HUES6 (cell line): ENCODE measurements at regions not wholly inside any gene's neighbourhood (a gene's known extent, or its start where the extent isn't known, plus 50 kb on each side); places are given as distances from the start of the nearest gene placed in this dataset.

Experiments
- H3K27ac ChIP-seq: 2 replicates; pipeline ENCODE4 v1.7.0; 2013; ENCODE audit warnings: low read depth, mild to moderate bottlenecking, low read length, inconsistent platforms
- H3K27me3 ChIP-seq: 2 replicates; pipeline ENCODE4 v1.6.1; 2013; ENCODE audit warnings: low read length; ENCODE audit not compliant: control insufficient read depth, insufficient read depth
- H3K36me3 ChIP-seq: 2 replicates; pipeline ENCODE4 v1.6.1; 2013; ENCODE audit warnings: low read length; ENCODE audit not compliant: control insufficient read depth, insufficient read depth
- H3K4me1 ChIP-seq: 2 replicates; pipeline ENCODE4 v1.6.1; 2013; ENCODE audit warnings: low read length; ENCODE audit not compliant: control insufficient read depth, insufficient read depth
- H3K4me3 ChIP-seq: 2 replicates; pipeline ENCODE4 v1.5.1; 2013; ENCODE audit warnings: low read depth, low read length
- H3K9ac ChIP-seq: one replicate; pipeline ENCODE4 v1.6.1; 2013; ENCODE audit warnings: mild to moderate bottlenecking, low read length
- H3K9me3 ChIP-seq: 2 replicates; pipeline ENCODE4 v1.6.1; 2013; ENCODE audit warnings: low read depth, low read length; ENCODE audit not compliant: control insufficient read depth, insufficient read depth

DNA sequence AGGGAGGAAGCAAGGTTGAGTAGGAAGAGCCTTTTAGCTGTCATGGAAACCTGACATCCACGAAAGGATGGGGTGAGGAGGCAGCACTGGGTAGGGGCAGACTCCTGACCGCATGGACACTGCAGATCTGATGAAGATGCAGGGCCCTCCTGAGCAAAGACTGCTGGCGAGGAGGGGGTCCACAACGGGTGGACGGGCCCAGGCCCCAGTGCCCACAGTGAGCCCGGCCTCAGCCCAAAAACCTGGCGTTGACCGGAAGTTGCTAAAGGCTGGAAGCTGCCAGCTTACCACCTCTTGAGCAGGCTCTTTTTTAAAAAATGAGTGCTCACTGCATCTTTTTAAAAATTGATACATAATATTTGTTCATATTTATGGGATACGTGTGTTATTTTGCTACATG, 247.3 kb downstream of the SH3BP4 start:
- H3K27ac ChIP-seq, result no peak overlapping the region
- no peaks in the 10 kb centered on the region; the same call in 1 of the 2 replicates for H3K27me3 ChIP-seq
- no peaks in the 10 kb centered on the region for H3K4me1 ChIP-seq
- H3K4me3 ChIP-seq, result no peak overlapping the region
- H3K36me3 ChIP-seq, result no peaks in the 10 kb centered on the region
- H3K9me3 ChIP-seq, result peaks cover 3% of the 10 kb centered on the region; the same call in 1 of the 2 replicates
- no peak overlapping the region for H3K9ac ChIP-seq

DNA sequence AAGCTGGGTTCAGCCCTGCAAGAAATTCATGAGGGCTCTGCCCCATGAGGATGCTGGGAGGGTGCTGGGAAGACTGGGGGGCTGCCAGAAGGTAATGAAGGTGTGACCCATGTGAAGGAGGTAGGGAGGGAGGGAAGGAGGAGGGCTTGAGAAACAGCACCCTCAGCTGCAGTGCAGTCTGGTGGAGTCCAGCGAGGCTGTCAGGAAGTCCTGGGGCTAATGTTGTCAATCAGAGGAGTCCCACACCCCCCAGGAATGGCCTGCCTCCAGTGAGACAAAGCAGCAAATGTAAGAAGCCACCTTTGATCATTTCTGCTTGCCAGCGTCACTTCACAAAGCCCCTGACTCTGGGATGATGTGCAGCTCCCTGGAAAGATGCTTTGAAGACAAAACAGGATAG, 248.4 kb downstream of the SH3BP4 start:
- no peak overlapping the region for H3K4me3 ChIP-seq
- H3K27me3 ChIP-seq, result no peaks in the 10 kb centered on the region; the same call in 1 of the 2 replicates
- H3K9ac ChIP-seq, result no peak overlapping the region
- no peaks in the 10 kb centered on the region for H3K36me3 ChIP-seq
- no peak overlapping the region for H3K27ac ChIP-seq
- H3K4me1 ChIP-seq, result no peaks in the 10 kb centered on the region
- H3K9me3 ChIP-seq, result peaks cover 5% of the 10 kb centered on the region; the same call in 1 of the 2 replicates

DNA sequence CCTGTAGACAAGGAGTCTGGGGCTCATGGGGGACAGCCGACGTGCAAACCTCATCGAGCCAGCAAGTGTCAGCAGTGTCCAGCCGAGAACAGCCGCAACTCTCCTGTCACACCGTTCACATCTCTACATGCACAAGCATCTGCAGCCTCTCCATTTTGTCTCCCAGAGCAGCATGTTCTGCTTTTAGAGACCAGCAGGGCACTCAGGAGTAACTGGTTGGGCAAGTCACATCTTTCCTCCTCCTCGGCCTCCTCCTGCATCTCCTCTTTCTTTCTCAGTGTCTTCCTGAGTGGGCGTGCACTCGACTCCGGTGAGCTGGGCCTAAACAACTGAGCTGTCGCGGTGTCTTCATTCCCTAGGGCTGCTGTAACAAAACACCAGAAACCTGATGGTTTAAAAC, 249.9 kb downstream of the SH3BP4 start:
- H3K27me3 ChIP-seq, result peaks cover 9% of the 10 kb centered on the region; the same call in 1 of the 2 replicates
- H3K4me3 ChIP-seq, result no peak overlapping the region
- no peak overlapping the region for H3K9ac ChIP-seq
- peaks cover 5% of the 10 kb centered on the region; the same call in 1 of the 2 replicates for H3K9me3 ChIP-seq
- H3K36me3 ChIP-seq, result no peaks in the 10 kb centered on the region
- peaks cover 6% of the 10 kb centered on the region for H3K4me1 ChIP-seq
- H3K27ac ChIP-seq, result no peak overlapping the region

DNA sequence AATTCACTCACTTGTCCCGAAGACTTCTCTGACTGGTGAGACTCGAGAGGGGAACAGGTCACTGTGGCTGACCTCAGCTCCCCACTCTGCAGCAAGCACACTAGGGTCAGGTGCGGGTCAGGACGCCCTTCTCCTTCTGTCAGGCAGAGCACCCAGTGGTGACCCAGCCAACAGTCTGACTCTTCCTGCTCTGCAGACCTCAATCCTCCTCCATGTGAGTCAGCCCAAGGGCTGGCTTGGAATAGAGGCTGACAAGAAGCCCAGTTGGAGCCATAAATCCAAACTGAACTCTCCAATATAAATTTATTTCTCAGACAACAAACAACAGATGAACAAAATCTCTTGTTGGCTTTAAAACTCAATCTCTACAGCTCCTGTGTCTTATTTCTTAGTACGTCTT, 253.1 kb downstream of the SH3BP4 start:
- H3K4me3 ChIP-seq, result no peak overlapping the region
- H3K4me1 ChIP-seq, result peaks cover 11% of the 10 kb centered on the region
- H3K36me3 ChIP-seq, result no peaks in the 10 kb centered on the region
- H3K9me3 ChIP-seq, result peaks cover 6% of the 10 kb centered on the region; the same call in 1 of the 2 replicates
- no peak overlapping the region for H3K9ac ChIP-seq
- no peak overlapping the region for H3K27ac ChIP-seq
- H3K27me3 ChIP-seq, result peaks cover 10% of the 10 kb centered on the region; the same call in 1 of the 2 replicates

DNA sequence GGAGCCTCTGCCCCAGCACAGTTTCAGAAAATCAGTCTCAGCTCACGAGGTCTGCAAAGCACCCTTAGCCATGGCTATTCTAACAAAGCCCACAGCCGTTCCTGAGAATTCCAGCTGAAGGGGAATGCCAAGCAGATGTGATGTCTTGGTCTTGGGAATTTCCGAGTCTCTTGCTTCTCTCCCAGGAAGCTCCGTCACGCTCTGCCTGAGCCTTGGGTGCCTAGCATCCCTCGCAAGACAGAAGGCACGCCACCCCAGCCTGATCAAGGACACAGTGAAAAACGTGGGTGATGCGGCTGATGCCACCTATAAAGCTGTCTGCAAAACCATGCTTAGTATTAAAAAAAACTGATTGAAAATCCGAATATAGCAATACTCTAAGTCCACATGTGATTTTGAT, 254.6 kb downstream of the SH3BP4 start:
- Histone ChIP-seq H3K9me3 (peaks cover 8% of the 10 kb centered on the region; the same call in 1 of the 2 replicates), H3K27ac (no peak overlapping the region), H3K9ac (no peak overlapping the region), H3K4me1 (peaks cover 11% of the 10 kb centered on the region), H3K4me3 (no peak overlapping the region), H3K36me3 (no peaks in the 10 kb centered on the region), H3K27me3 (peaks cover 10% of the 10 kb centered on the region; the same call in 1 of the 2 replicates)

DNA sequence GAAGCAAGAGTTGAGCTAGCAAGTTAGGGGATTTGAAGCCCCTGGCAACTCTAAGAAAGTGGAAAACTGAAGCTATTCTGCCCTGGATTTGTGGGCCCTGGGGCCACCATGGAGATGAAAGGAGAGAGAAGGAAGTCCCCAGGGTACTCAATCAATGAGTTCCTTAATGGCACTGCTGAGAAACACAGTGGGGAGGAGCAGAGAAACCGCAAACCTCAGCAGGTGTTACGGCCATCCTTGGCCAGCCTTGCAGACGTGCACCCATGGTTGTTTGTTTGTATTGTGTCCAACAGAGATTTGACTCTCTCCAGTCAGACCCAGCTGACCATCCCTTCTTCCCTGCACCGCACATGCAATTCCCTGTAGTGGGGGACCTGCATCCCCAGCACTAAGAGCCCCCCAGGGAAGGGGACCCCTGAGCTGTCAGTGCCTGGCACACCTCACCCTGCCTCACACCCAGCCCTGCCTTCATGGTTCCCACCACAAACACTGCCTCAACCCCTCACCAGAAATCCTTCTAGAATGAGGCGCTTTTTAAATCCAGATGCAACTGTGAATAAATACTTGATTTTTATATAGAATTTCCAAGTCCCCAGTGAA, 255.3 kb downstream of the SH3BP4 start:
- H3K9me3 ChIP-seq, result peaks cover 8% of the 10 kb centered on the region; the same call in 1 of the 2 replicates
- no peak overlapping the region for H3K27ac ChIP-seq
- peaks cover 15% of the 10 kb centered on the region for H3K4me1 ChIP-seq
- no peak overlapping the region for H3K9ac ChIP-seq
- H3K4me3 ChIP-seq, result no peak overlapping the region
- H3K36me3 ChIP-seq, result no peaks in the 10 kb centered on the region
- peaks cover 10% of the 10 kb centered on the region; the same call in 1 of the 2 replicates for H3K27me3 ChIP-seq

DNA sequence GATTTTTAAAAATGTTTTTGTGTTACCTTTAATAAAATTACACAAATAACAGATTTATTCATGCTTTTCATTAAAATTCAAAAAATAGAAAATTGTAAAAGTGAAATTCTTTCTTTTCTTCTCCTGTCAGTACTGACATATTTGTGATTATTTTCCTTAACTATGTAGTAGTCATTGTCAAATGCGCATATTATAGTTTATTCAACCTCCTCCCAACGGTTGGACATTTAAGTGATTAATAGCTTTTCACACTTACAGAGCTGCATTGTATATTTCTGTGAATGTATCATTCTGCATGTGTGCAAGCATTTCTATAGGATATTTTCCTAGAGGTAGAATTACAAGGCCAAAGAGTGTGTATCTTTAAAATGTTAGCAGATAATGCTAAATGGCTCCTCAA, 259.2 kb downstream of the SH3BP4 start:
- Histone ChIP-seq H3K27me3 (peaks cover 9% of the 10 kb centered on the region; the same call in 1 of the 2 replicates), H3K9ac (no peak overlapping the region)

DNA sequence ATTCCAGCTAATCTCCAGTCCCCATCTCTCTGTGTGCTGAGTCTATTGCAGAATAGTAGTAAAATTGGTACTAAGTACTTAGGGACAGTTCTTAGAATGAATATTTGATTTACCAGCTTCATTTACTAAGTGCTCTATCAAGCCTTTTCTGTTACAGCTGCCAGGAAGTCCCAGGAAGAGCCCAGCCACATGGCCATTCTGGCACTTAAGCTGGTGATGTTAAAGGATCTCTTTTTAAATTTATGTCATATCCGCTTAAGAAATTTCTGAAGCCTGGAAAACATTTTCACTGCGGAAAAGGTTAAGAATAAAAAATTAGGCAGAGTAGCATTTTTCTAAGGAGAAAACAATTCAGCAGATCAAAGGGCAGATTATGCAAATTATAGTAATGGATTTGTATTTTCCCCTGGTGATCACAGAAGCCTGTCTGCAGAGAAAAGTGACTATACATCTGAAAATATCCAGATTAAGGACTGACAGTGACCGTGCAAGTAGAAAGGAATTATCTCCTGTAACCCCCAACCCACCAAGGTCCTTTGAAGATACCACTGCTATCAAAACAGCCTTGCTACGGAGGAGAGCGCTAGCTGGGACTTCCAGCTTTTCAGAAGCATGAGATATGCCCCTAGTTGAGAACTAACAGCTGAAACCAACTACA, 260.8 kb downstream of the SH3BP4 start:
- Histone ChIP-seq H3K4me3 (no peak overlapping the region), H3K27ac (no peak overlapping the region), H3K9ac (no peak overlapping the region), H3K27me3 (no peaks in the 10 kb centered on the region; the same call in 1 of the 2 replicates), H3K4me1 (peaks cover 15% of the 10 kb centered on the region), H3K9me3 (0 out of 2 replicates have a peak, but pooled peaks cover 3% of the 10 kb centered on the region), H3K36me3 (no peaks in the 10 kb centered on the region)

More for the DNA sequence above, 259.2 kb downstream of the SH3BP4 start:
- 0 out of 2 replicates have a peak, but pooled peaks cover 3% of the 10 kb centered on the region for H3K9me3 ChIP-seq
- H3K36me3 ChIP-seq, result no peaks in the 10 kb centered on the region
- peaks cover 26% of the 10 kb centered on the region for H3K4me1 ChIP-seq
- H3K27ac ChIP-seq, result no peak overlapping the region
- no peak overlapping the region for H3K4me3 ChIP-seq

DNA sequence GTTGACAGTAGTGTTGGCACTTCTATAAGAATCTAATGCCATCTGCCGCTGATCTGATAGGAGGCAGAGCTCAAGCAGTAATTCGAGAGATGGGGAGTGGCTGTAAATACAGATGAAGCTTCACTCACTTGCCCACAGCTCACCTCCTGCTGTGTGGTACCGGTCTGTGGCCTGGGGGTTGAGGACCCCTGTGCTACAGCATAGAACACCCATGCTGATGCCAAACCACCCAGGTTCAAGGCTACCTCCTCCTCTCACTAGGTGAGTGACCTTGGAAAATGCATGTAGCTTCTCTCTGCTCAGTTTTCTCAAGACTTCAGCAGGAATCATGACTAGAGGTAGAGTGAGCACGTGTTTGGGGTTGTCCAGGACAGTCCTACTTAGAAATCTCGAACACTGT, 263.4 kb downstream of the SH3BP4 start:
- Histone ChIP-seq H3K9ac (no peak overlapping the region), H3K4me1 (peaks cover 15% of the 10 kb centered on the region), H3K27me3 (no peaks in the 10 kb centered on the region), H3K27ac (no peak overlapping the region), H3K4me3 (no peak overlapping the region), H3K36me3 (no peaks in the 10 kb centered on the region), H3K9me3 (no peaks in the 10 kb centered on the region)

DNA sequence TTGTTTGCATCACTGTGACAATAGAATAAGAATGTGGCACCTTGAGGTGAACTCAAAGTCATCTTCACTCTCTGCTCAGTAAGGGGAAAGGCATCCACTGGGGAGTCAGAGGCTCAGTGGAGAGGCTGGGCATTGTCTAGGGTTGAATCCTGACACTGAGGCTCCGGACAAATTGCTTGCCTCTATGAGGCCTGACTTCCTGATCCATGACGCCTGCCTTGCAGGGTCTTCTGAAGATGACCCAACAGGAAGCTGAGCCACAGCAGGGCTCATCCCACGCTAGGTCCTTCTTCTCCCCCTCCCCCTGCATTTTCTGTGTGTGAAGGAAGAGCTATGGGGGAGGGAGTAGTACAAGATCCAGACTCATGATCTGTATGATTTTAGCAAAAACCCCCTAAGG, 265.1 kb downstream of the SH3BP4 start:
- no peak overlapping the region for H3K4me3 ChIP-seq
- H3K27ac ChIP-seq, result no peak overlapping the region
- no peaks in the 10 kb centered on the region for H3K27me3 ChIP-seq
- H3K9me3 ChIP-seq, result no peaks in the 10 kb centered on the region
- no peaks in the 10 kb centered on the region for H3K36me3 ChIP-seq
- H3K4me1 ChIP-seq, result peaks cover 13% of the 10 kb centered on the region
- H3K9ac ChIP-seq, result no peak overlapping the region

DNA sequence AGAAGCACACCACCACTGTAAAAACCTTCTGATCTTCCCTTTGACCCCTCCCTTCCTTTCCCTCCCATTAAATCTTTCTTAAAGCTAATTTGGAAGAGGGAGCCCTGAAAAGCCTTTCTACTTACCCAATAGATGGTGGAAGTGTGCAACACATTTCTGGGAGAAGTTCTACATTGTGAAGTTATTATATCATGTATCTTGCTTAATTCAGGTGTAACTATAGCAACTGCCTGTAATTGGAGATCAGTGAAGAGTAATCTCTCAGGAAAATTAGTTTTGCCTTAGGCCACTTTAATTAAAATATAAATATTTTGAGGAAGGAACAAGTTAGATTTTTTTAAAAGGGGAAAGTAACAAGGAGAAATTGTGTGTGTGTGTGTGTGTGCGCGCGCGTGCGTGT, 266.0 kb downstream of the SH3BP4 start:
- Histone ChIP-seq H3K27ac (no peak overlapping the region), H3K36me3 (no peaks in the 10 kb centered on the region), H3K9ac (no peak overlapping the region), H3K27me3 (no peaks in the 10 kb centered on the region), H3K4me1 (peaks cover 3% of the 10 kb centered on the region), H3K9me3 (no peaks in the 10 kb centered on the region), H3K4me3 (no peak overlapping the region)
